Astrocyte (in vitro differentiated cells and primary cell): ENCODE measurements at regions not wholly inside any gene's neighbourhood (a gene's known extent, or its start where the extent isn't known, plus 50 kb on each side); places are given as distances from the start of the nearest gene placed in this dataset.

Experiments used
- CTCF ChIP-seq: IDR thresholded peaks from 2 replicates; pipeline ENCODE4 v1.5.1; 2011; ENCODE audit warnings: low read depth, mild to moderate bottlenecking, inconsistent platforms, low read length, moderate library complexity; ENCODE audit not compliant: insufficient read depth
- EZH2 ChIP-seq: IDR thresholded peaks from 2 replicates; pipeline ENCODE4 v1.6.1; 2012; ENCODE audit warnings: mild to moderate bottlenecking, low read length, inconsistent platforms; ENCODE audit not compliant: insufficient read depth

- no peak for TF ChIP-seq EZH2
- TF ChIP-seq CTCF, result no peak
Observed at GRCh38 chr15:95235033-95235432, 1003.7 kb downstream of the MCTP2 start.
